Smooth muscle cell (in vitro differentiated cells): ENCODE measurements at regions not wholly inside any gene's neighbourhood (a gene's known extent, or its start where the extent isn't known, plus 50 kb on each side); places are given as distances from the start of the nearest gene placed in this dataset.

Experiments
- DNase-seq: peaks from one replicate; lab custom pipeline; 2025; ENCODE audit not compliant: unreplicated experiment; lab: John Stamatoyannopoulos, UW
- H2AFZ ChIP-seq: fragments of 200-600 bp; sonication (generic); 2 replicates; pipeline ENCODE4 v1.6.0; 2016; ENCODE audit warnings: antibody characterized with exemption, low read depth, mild to moderate bottlenecking
- H3F3A ChIP-seq: fragments of 200-600 bp; sonication (generic); 2 replicates; pipeline ENCODE4 v1.6.0; 2017; ENCODE audit warnings: antibody characterized with exemption, low read depth
- H3K27ac ChIP-seq: fragments of 200-600 bp; sonication (generic); 2 replicates; pipeline ENCODE4 v1.5.1; 2016; ENCODE audit warnings: low read depth, mild to moderate bottlenecking
- H3K27me3 ChIP-seq: fragments of 200-600 bp; sonication (generic); 2 replicates; pipeline ENCODE4 v1.6.1; 2016; ENCODE audit warnings: low read depth, mild to moderate bottlenecking
- H3K36me3 ChIP-seq: fragments of 200-600 bp; sonication (generic); 2 replicates; pipeline ENCODE4 v1.5.1; 2016; ENCODE audit warnings: low read depth
- H3K4me1 ChIP-seq: fragments of 200-600 bp; sonication (generic); 2 replicates; pipeline ENCODE4 v1.5.1; 2016; ENCODE audit warnings: low read depth
- H3K4me2 ChIP-seq: fragments of 200-600 bp; sonication (generic); 2 replicates; pipeline ENCODE4 v1.6.0; 2016; ENCODE audit warnings: mild to moderate bottlenecking
- H3K4me3 ChIP-seq: fragments of 200-600 bp; sonication (generic); 2 replicates; pipeline ENCODE4 v1.5.1; 2016; ENCODE audit warnings: mild to moderate bottlenecking
- H3K79me2 ChIP-seq: fragments of 200-600 bp; sonication (generic); 2 replicates; pipeline ENCODE4 v1.6.0; 2016; ENCODE audit warnings: low read depth, mild to moderate bottlenecking
- H3K9ac ChIP-seq: fragments of 200-600 bp; sonication (generic); 2 replicates; pipeline ENCODE4 v1.6.0; 2016; ENCODE audit warnings: low read depth
- H3K9me3 ChIP-seq: fragments of 200-600 bp; sonication (generic); replicated peaks from 2 replicates; pipeline ENCODE4 v1.5.1; 2016; ENCODE audit warnings: low read depth
- H4K20me1 ChIP-seq: fragments of 200-600 bp; sonication (generic); 2 replicates; pipeline ENCODE4 v1.6.0; 2016; ENCODE audit warnings: low read depth
- WGBS: methylation state at CpG from one replicate; pipeline ENCODE4 v1.1.7; 2016; ENCODE audit warnings: low lambda C conversion rate; 5-methylcytosine and 5-hydroxymethylcytosine counted together
- TF ChIP-seq, protein P1 (sequence below): fragments of 200-600 bp; sonication (generic); IDR thresholded peaks from 2 replicates; pipeline ENCODE4 v1.5.1; 2017; ENCODE audit warnings: borderline replicate concordance, mild to moderate bottlenecking, antibody characterized with exemption; ENCODE audit not compliant: insufficient read depth, poor library complexity, severe bottlenecking

GRCh38 chr1:55329808-55330432 lies 114.8 kb upstream of the USP24 start:
- Histone ChIP-seq H4K20me1 (no peaks in the 10 kb centered on the region), H3K9ac (no peak overlapping the region), H2AFZ (no peak overlapping the region), H3K4me1 (no peaks in the 10 kb centered on the region), H3K79me2 (no peaks in the 10 kb centered on the region), H3K9me3 (no peaks in the 10 kb centered on the region), H3K36me3 (no peaks in the 10 kb centered on the region), H3K27me3 (no peaks in the 10 kb centered on the region), H3K27ac (no peak overlapping the region), H3K4me2 (no peak overlapping the region), H3F3A (no peaks in the 10 kb centered on the region), H3K4me3 (no peak overlapping the region)
- no peak for DNase-seq
- TF ChIP-seq, protein P1, sequence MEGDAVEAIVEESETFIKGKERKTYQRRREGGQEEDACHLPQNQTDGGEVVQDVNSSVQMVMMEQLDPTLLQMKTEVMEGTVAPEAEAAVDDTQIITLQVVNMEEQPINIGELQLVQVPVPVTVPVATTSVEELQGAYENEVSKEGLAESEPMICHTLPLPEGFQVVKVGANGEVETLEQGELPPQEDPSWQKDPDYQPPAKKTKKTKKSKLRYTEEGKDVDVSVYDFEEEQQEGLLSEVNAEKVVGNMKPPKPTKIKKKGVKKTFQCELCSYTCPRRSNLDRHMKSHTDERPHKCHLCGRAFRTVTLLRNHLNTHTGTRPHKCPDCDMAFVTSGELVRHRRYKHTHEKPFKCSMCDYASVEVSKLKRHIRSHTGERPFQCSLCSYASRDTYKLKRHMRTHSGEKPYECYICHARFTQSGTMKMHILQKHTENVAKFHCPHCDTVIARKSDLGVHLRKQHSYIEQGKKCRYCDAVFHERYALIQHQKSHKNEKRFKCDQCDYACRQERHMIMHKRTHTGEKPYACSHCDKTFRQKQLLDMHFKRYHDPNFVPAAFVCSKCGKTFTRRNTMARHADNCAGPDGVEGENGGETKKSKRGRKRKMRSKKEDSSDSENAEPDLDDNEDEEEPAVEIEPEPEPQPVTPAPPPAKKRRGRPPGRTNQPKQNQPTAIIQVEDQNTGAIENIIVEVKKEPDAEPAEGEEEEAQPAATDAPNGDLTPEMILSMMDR, result no peak
- WGBS, result 67% methylated on average over 4 of the region's 4 CpGs

DNA sequence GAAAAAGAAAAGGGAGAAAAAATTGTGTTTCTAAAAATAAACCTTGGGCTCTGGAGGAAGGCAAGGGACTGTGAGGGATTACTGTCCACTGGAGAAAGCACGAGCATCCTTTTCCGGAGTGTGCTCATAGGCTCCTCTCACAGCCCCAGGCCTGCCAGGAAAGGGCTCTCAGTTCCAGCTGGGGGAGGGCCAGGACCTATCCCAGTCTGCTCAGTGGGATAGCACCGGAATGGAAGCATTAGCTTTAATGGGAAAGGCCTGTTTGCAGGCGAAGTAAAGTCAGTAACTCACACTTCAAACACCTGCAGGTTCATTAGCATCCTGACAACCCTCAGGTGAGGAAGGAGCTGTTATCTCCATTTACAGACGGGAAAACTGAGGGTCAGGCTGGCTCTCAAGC lies 113.9 kb upstream of the USP24 start:
- no peaks in the 10 kb centered on the region for H3F3A ChIP-seq
- H3K9ac ChIP-seq, result no peak overlapping the region
- H3K9me3 ChIP-seq, result no peaks in the 10 kb centered on the region
- H3K4me3 ChIP-seq, result no peak overlapping the region
- no peak overlapping the region for H3K27ac ChIP-seq
- peak overlapping the region; percentile 32 for H3K4me2 ChIP-seq
- H2AFZ ChIP-seq, result no peak overlapping the region
- no peaks in the 10 kb centered on the region for H3K79me2 ChIP-seq
- H4K20me1 ChIP-seq, result no peaks in the 10 kb centered on the region
- H3K4me1 ChIP-seq, result no peaks in the 10 kb centered on the region
- WGBS, result 34% methylated on average over 5 of the region's 5 CpGs
- TF ChIP-seq, protein P1, result no peak
- no peaks in the 10 kb centered on the region for H3K27me3 ChIP-seq
- no peak for DNase-seq
- H3K36me3 ChIP-seq, result no peaks in the 10 kb centered on the region

GRCh38 chr1:55326496-55327243 lies 111.5 kb upstream of the USP24 start:
- no peak overlapping the region for H3K4me2 ChIP-seq
- no peak overlapping the region for H2AFZ ChIP-seq
- DNase-seq, result no peak

More at GRCh38 chr1:55326496-55327243, 111.5 kb upstream of the USP24 start:
- no peaks in the 10 kb centered on the region for H3K79me2 ChIP-seq
- H3K27me3 ChIP-seq, result no peaks in the 10 kb centered on the region
- H3K36me3 ChIP-seq, result no peaks in the 10 kb centered on the region
- no peak overlapping the region for H3K27ac ChIP-seq
- no peak overlapping the region for H3K9ac ChIP-seq
- H3K4me3 ChIP-seq, result no peak overlapping the region
- WGBS, result 85% methylated on average over 14 of the region's 14 CpGs
- no peaks in the 10 kb centered on the region for H4K20me1 ChIP-seq
- no peaks in the 10 kb centered on the region for H3K4me1 ChIP-seq
- no peaks in the 10 kb centered on the region for H3K9me3 ChIP-seq
- H3F3A ChIP-seq, result no peaks in the 10 kb centered on the region
- TF ChIP-seq, protein P1, result no peak
